Psoas muscle (tissue), 7 donors: ENCODE measurements at regions not wholly inside any gene's neighbourhood (a gene's known extent, or its start where the extent isn't known, plus 50 kb on each side); places are given as distances from the start of the nearest gene placed in this dataset.
A peak's percentile ranks its signal among the peaks of the same experiment; 100 is the strongest.

Source experiments
- ATAC-seq, 4 donors: fragments of 200-7000 bp; cut with Tn5 transposase; one replicate each; pipeline ENCODE4 v1.9.1; 2020; ENCODE audit warnings: moderate library complexity in 3 of 4, mild to moderate bottlenecking in 2 of 4
- DNase-seq, 2 donors: peaks; one replicate each; pipeline ENCODE4 v3.0.0-alpha.2; 2020
- H3K27ac ChIP-seq: fragments of 200-600 bp; one replicate; pipeline ENCODE4 v1.8.0; 2022
- H3K27me3 ChIP-seq, 3 donors: fragments of 200-600 bp in 1 of 3; one replicate each; pipeline versions ENCODE4 v1.6.1 to v1.8.0; 2013 to 2022; ENCODE audit warnings: low read length in 2 of 3, mild to moderate bottlenecking in 2 of 3, moderate library complexity in 1 of 3; ENCODE audit not compliant: insufficient read depth in 3 of 3
- H3K36me3 ChIP-seq, 2 donors: fragments of 200-600 bp in 1 of 2; one replicate each; pipeline versions ENCODE4 v1.6.1 to v1.8.0; 2013 to 2022; ENCODE audit warnings: low read depth in 1 of 2, mild to moderate bottlenecking in 1 of 2, moderate library complexity in 1 of 2; ENCODE audit not compliant: insufficient read depth in 1 of 2
- H3K4me1 ChIP-seq: fragments of 200-600 bp; one replicate; pipeline ENCODE4 v1.8.0; 2022
- H3K4me3 ChIP-seq: fragments of 200-600 bp; one replicate; pipeline ENCODE4 v1.8.0; 2022; ENCODE audit warnings: mild to moderate bottlenecking
- H3K9me3 ChIP-seq: fragments of 200-600 bp; one replicate; pipeline ENCODE4 v1.8.0; 2022
- CTCF ChIP-seq: fragments of 200-600 bp; IDR thresholded peaks from one replicate; pipeline ENCODE4 v1.8.0; 2022; ENCODE audit warnings: antibody characterized with exemption
- WGBS, 3 donors: extraction: QIAGEN DNeasy Blood & Tissue Kit; methylation state at CpG; one replicate each; pipeline versions ENCODE4 v1.1.6 to v1.1.7; 2013; 5-methylcytosine and 5-hydroxymethylcytosine counted together
- intact Hi-C, 2 donors: fragments of 100-400 bp; cut with DNase I; formaldehyde crosslinking; loops; one replicate each; pipeline versions ENCODE4 v1.11.0 to v1.14.2; 2022
- donor health status: healthy with polysubstance abuse.
- donor health status: DM: no; HTN: no; CAD: no; lungs with moderate emphysema.
- donor health status: Bipolar disorder and iron deficiency.
- donor health status: healthy.
- donor health status: DM: yes; HTN: yes; CAD: no.
- donor health status: DM: no; HTN: no; CAD: no.
- donor health status: DM: yes; HTN: yes; CAD: no.

DNA sequence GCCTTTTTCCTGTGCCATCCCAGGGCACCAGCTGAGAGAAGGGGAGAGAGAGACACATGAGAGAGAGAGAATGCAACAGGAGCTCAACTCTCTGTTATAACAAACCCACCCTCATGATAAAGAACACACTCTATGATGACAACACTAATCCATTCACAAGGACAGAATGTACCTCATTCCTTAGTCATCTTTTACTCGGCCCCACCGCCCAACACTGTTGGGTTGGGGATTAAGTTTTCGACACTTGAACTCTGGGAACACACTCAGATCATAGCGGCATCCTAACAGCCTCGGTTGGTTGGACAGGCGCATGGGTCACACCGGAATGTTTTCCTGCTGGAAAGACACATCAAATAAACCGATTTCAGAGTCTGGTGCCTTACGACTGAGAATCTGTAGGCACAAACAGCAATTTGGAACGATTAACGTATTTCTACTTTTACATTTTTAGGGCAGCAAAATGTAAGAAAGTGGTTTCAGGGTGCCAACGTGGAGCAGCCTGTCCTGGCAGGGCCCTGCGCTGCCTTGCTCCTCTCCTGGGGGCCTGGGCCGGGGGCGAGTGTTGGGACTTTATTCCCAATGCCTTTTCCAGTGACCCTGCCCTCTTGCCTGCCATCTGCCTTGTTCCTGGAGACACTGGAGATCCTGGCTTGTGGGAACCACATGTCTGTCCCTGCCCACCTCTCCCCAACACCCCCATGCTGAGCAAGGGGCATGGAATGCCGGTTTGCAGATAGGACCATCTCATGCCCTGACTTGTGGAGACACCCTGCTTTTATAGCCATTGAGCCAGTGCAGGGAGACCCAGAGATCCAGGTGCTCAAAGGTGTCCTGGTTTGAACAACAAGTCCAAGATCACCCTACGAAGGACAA is 287.0 kb downstream of the TCERG1L start:
- WGBS, 3 donors, result 81 to 87% (median 84%) methylated on average over 17 of the region's 17 CpGs
- intact Hi-C loops, result no loop called here
- TF ChIP-seq CTCF, result no peak

DNA sequence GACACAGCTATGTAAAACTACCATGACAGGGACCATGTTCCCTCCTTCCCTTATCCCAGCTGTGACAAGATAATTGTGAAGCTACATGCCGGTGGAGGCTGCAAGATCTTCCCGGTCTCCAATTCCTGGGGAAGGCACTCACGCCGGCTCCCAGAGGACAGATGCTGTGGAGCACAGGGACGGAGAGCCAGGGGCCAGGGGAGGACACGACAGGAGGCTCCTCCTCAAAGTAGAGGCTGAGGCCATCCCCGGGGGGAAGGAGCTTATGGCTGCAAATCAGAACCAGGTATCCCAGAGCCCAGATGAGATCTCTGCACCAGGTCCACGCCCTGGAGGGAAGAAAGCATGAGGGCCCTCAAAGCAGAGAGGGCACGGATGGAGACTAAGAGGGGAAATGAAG is 286.2 kb downstream of the TCERG1L start:
- 87 to 88% (median 87%) methylated on average over 9 of the region's 9 CpGs for WGBS, 3 donors
- no peak for ATAC-seq
- intact Hi-C loops, result no loop called here
- Histone ChIP-seq H3K9me3 (no peaks in the 10 kb centered on the region), H3K36me3 (no peaks in the 10 kb centered on the region), H3K4me1 (no peaks in the 10 kb centered on the region), H3K27ac (no peak overlapping the region), H3K27me3 (peaks cover 0 to 3% (median 2%) of the 10 kb centered on the region in 3 donors), H3K4me3 (no peak overlapping the region)
- no peak for DNase-seq
- no peak for TF ChIP-seq CTCF

More for the DNA sequence above, 287.0 kb downstream of the TCERG1L start:
- Histone ChIP-seq H3K27me3 (peaks cover 0 to 3% (median 2%) of the 10 kb centered on the region in 3 donors), H3K36me3 (no peaks in the 10 kb centered on the region), H3K27ac (no peak overlapping the region), H3K9me3 (no peaks in the 10 kb centered on the region), H3K4me1 (no peaks in the 10 kb centered on the region), H3K4me3 (no peak overlapping the region)
- ATAC-seq (peak in 1 of 4 donors; percentile 54), DNase-seq (no peak)

- Histone ChIP-seq H3K4me1 (no peaks in the 10 kb centered on the region), H3K27me3 (peaks cover 0 to 2% (median 0%) of the 10 kb centered on the region in 3 donors), H3K4me3 (no peak overlapping the region), H3K9me3 (no peaks in the 10 kb centered on the region), H3K27ac (no peak overlapping the region), H3K36me3 (no peaks in the 10 kb centered on the region)
- ATAC-seq, result no peak
- 51 to 83% (median 72%) methylated on average over 6 to 7 of the region's 7 CpGs for WGBS, 3 donors
- intact Hi-C loops, result no loop called here
- no peak for TF ChIP-seq CTCF
- DNase-seq, result no peak
These were observed 284.3 kb downstream of the TCERG1L start for GRCh38 chr10:131027256-131027655.

DNA sequence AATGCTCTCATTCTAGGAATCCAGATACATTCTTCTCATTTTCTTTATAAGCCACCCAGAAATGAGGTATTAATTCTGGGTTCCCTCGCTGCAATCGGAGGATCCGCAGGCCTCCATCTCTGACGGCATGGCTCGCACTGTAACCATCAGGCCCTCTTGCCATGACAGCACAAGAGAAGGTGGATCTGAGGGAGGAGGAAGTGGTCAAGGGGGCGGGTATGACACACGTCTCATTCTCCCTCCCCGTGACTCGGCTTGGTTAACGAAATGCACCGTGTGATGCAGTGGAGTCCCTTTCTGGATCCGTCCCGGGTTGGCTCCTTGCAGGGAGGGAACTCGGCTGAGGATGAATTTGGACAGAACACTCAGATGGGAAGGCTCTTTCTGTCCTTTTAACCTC is 280.2 kb downstream of the TCERG1L start:
- TF ChIP-seq CTCF, result no peak
- no peaks in the 10 kb centered on the region for H3K9me3 ChIP-seq
- H3K27ac ChIP-seq, result no peak overlapping the region
- no peak overlapping the region for H3K4me3 ChIP-seq
- DNase-seq (no peak), ATAC-seq (no peak)
- peaks cover 0 to 2% (median 0%) of the 10 kb centered on the region in 3 donors for H3K27me3 ChIP-seq
- H3K4me1 ChIP-seq, result no peaks in the 10 kb centered on the region
- no peaks in the 10 kb centered on the region for H3K36me3 ChIP-seq
- intact Hi-C loops, result no loop called here
- WGBS, 3 donors, result 20 to 34% (median 27%) methylated on average over 14 of the region's 14 CpGs
